ENCODE measurements at regions not wholly inside any gene's neighbourhood (a gene's known extent, or its start where the extent isn't known, plus 50 kb on each side); places are given as distances from the start of the nearest gene placed in this dataset.

GRCh38 chr9:135001526-135001925, 83.8 kb upstream of the FCN1 start:
- H3K18ac ChIP-seq (ENCODE audit: insufficient read length, low read depth, low read length): no peak overlapping the region
- Mint-ChIP-seq H3K27ac (no peak overlapping the region), H3K27me3 (ENCODE audit: low read depth) (peaks cover 29% of the 10 kb centered on the region), H3K9me3 (peaks cover 69 to 73% of the 10 kb centered on the region in 2 experiments), H3K4me3 (no peak overlapping the region), H3K36me3 (ENCODE audit: insufficient read depth in 1 of 3, low read depth in 3 of 3) (peaks cover 13 to 34% (median 26%) of the 10 kb centered on the region in 3 experiments), H3K4me1 (peaks cover under 1 to 1% of the 10 kb centered on the region in 2 experiments; a peak in 3 of 4 replicates)
- no peak overlapping the region for H3T11ph ChIP-seq (ENCODE audit: low read length)
- no peak overlapping the region for H4K8ac ChIP-seq (replicated peaks; ENCODE audit: insufficient read length, low read depth, low read length)
- H3K9ac ChIP-seq (ENCODE audit: extremely low read depth, insufficient read length, low read length): no peak overlapping the region
- no peak overlapping the region for H3K23ac ChIP-seq (ENCODE audit: insufficient read length, low read depth, low read length)
- no peaks in the 10 kb centered on the region for H3K4me1 ChIP-seq (ENCODE audit: insufficient read depth, low read length)
- H3K79me1 ChIP-seq (ENCODE audit: insufficient read depth, low read depth, low read length, poor library complexity, severe bottlenecking): no peaks in the 10 kb centered on the region
- H2BK15ac ChIP-seq (ENCODE audit: low read depth, low read length): no peak overlapping the region
- no peak overlapping the region for H2BK12ac ChIP-seq (ENCODE audit: insufficient read length, low read depth, low read length)
- no peak overlapping the region for H3K14ac ChIP-seq (ENCODE audit: insufficient read depth, low read length)
- no peak overlapping the region for H3K4ac ChIP-seq (ENCODE audit: low read depth, low read length)
- H2BK120ac ChIP-seq (ENCODE audit: low read depth, low read length, poor library complexity, severe bottlenecking): no peak overlapping the region
- H2BK20ac ChIP-seq (ENCODE audit: low read depth, low read length, poor library complexity, severe bottlenecking): no peak overlapping the region
- no peak overlapping the region for H3K27ac ChIP-seq (ENCODE audit: insufficient read length, low read depth, low read length)
- no CpG with 5 or more reads among the region's 2 CpGs for WGBS (ENCODE audit: extremely low coverage, insufficient read length, low lambda C conversion rate)
- H4K20me1 ChIP-seq (ENCODE audit: control insufficient read depth, insufficient read depth, insufficient read length): no peaks in the 10 kb centered on the region
- H3K56ac ChIP-seq (ENCODE audit: insufficient read length, low read depth, low read length): no peak overlapping the region
- no peak overlapping the region for H4K5ac ChIP-seq (ENCODE audit: insufficient read length, low read depth, low read length)
- DNase-seq: no peak
- H3K9me3 ChIP-seq (ENCODE audit: control insufficient read depth, low read depth, low read length): peaks cover 37% of the 10 kb centered on the region
- no peak overlapping the region for H3K4me2 ChIP-seq (ENCODE audit: insufficient read depth, insufficient read length, low read length)
- TF ChIP-seq CTCF (conservative IDR thresholded peaks at IDR 0.05): no peak
- no peak overlapping the region for H2AK5ac ChIP-seq (ENCODE audit: insufficient read length, low read length)
- H3K23me2 ChIP-seq (ENCODE audit: insufficient read length, low read depth, low read length, poor library complexity, severe bottlenecking): no peaks in the 10 kb centered on the region
- H2AFZ ChIP-seq (ENCODE audit: low read length): no peak overlapping the region
- no peaks in the 10 kb centered on the region for H3K27me3 ChIP-seq (ENCODE audit: insufficient read depth, low read length)
- H2BK5ac ChIP-seq (ENCODE audit: insufficient read length, low read length): no peak overlapping the region
- H4K91ac ChIP-seq (ENCODE audit: insufficient read length, low read depth, low read length): no peak overlapping the region
- no peaks in the 10 kb centered on the region for H3K79me2 ChIP-seq (ENCODE audit: insufficient read depth, low read length)

All from H9 (cell line).